HG03139 (cell line): ENCODE measurements at regions not wholly inside any gene's neighbourhood (a gene's known extent, or its start where the extent isn't known, plus 50 kb on each side); places are given as distances from the start of the nearest gene placed in this dataset.
"Not testable (repeated sequence)": the region's sequence is repeated elsewhere in the genome, so short reads cannot be mapped to it uniquely, and the experiment has no call there.

Experiments used
- ATAC-seq: cut with Tn5 transposase; IDR thresholded peaks from one replicate; pipeline ENCODE4 v1.9.1; 2021; ENCODE audit not compliant: unreplicated experiment

- no peak for ATAC-seq
Measured at GRCh38 chr12:74595696-74596095, 58.1 kb downstream of the ATXN7L3B start.

- no peak for ATAC-seq
Measured at GRCh38 chr12:74598819-74599218, 61.2 kb downstream of the ATXN7L3B start.

GRCh38 chr12:74599932-74600331 is 62.3 kb downstream of the ATXN7L3B start:
- ATAC-seq, result no peak

DNA sequence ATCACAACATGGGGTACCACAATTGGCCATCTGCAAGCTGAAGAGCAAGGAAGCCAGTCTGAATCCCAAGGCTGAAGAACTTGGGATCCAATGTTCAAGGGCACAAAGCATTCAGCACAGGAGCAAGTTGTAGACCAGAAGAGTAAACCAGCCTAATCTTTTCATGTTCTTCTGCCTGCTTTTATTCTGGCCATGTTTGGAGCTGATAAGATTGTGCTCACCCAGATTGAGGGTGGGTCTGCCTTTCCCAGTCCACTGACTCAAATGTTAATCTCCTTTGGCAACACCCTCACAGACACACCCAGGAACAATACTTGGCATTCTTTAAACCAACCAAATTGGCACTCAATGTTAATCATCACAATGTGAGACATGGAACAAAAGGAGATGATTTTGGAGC is 63.2 kb downstream of the ATXN7L3B start:
- not testable (repeated sequence) for ATAC-seq

GRCh38 chr12:74602881-74603672 is 65.4 kb downstream of the ATXN7L3B start:
- ATAC-seq, result no peak

- ATAC-seq, result no peak
Measured at GRCh38 chr12:74608231-74608775, 70.7 kb downstream of the ATXN7L3B start.

DNA sequence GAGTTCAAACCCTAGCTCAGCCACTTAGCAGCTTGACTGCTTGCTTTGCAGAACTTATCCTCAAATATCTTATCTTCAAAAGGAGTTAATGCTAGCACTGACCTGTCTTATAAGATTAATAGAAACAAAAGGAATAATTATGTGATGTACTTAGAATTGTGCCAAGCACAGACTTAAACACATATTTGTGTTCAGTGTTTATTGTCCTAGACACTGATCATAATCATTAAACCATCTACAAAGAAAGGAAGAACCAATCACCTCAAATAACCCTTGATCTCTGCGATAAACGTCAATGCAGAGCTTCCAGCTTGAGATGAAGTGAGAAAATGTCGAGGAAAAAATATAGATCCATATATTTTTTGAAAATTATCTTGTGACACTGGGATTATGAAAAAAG is 73.1 kb downstream of the ATXN7L3B start:
- ATAC-seq, result no peak

GRCh38 chr12:74614426-74614825 is 76.8 kb downstream of the ATXN7L3B start:
- no peak for ATAC-seq

- no peak for ATAC-seq
Measured at GRCh38 chr12:74619084-74619483, 81.4 kb downstream of the ATXN7L3B start.

DNA sequence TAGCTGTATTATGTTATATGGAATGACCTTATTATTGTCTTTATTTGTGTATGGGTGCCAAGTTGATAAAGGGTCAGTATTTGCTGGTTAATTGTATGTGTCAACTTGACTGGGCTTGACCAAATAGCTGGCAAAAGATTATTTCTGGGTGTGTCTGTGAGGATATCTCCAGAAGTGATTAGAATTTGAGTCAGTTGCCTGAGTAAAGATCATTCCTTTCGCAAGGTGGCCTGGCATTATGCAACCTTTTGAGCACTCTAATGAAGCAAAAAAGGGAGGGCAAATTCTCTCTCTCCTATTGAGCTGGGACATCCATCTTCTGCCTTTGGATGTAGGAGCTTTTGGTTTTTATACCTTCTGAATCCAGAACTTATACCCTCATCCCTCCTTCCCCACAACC is 82.2 kb downstream of the ATXN7L3B start:
- ATAC-seq, result no peak

DNA sequence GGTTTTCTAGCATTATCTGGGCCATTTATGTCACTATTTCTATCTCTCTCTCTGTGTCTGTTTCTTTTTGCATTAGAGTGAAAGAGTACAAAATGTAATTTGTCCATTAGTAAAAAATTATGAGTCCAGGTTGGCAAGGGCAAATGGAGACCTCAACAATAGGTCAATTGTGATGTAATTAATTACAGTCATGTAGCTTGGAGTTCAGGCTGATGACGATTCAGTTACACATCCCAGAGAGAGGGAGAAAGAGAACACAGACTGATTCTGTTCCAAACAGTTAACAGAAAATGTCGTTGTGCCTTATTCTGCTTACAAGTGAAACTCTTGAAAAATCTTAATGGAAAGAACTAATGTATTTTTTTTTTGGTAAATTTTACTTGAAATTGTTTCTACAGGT is 83.3 kb downstream of the ATXN7L3B start:
- no peak for ATAC-seq

GRCh38 chr12:74624201-74624600 is 86.6 kb downstream of the ATXN7L3B start:
- ATAC-seq, result no peak

DNA sequence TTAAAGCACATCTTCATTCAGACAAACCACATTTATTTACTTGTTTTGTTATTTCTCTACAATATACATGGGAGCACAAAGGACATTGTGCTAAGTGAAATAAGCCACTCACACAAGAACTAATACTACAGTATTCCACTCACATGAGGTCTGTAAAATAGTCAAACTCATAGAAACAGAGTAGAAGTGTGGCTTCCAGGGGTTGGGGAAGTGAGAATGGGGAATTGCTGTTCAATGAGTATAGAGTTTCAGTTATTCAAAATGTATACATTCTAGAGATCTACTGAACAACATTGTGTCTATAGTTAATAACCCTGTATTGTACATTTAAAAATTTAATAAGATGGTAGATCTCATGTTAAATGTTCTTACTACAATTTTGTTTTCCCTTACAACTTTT is 88.8 kb downstream of the ATXN7L3B start:
- ATAC-seq, result peak; percentile 78

DNA sequence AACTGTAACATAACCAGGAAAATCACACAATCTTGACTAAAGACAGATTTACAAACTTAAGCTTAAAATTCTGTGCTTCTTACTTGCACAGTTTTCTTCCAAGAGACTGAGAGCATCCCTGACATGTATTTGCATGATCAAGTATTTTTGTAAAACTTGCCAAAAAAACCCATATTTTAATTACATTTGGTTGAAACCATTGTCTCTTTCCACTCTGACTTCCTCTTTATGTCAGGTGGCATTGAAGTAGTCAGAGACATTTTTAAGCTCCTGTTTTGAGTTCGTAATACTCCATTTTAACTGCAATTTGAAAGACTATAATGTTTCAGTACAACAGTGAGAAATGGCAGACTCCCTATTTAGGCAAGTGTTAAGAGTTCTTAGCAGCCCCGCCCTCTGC is 103.6 kb downstream of the ATXN7L3B start:
- no peak for ATAC-seq

DNA sequence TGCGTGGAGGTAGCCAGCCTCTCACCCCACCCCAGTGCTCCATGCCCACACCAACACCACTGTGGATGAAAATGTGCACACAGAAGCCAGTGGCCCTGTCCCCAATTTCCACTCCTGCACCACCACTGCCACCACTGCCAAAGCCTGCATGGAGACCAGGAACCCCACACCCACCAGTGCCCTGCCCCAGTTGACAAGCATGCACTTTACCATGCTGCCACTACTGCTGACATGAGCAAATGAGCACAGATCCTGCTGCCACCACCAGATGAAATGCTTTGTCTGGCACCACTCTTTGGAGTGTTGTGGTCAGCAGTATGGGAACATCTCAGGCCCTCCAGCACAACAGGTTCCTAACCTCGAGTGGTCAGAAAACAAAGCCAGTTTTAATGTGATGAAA is 104.1 kb downstream of the ATXN7L3B start:
- no peak for ATAC-seq

DNA sequence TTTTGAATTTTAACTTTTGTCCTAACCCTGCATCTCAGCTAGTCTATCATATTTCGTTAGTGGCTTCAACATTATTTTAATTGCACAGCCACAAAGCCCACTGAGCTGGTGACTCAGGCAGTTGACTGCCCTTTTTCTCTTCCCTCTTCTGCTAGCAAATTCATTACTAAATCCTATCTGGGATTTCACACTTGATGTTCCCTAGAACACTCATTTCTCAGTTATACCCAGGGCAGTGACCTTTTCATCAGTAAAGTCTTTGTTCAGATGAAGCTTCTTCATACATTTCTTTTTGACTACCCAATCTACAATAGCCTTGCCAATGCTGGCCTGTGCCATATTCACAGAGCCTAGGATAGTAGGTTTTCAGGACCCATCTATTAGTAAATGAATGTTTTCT is 107.0 kb downstream of the ATXN7L3B start:
- ATAC-seq, result no peak

DNA sequence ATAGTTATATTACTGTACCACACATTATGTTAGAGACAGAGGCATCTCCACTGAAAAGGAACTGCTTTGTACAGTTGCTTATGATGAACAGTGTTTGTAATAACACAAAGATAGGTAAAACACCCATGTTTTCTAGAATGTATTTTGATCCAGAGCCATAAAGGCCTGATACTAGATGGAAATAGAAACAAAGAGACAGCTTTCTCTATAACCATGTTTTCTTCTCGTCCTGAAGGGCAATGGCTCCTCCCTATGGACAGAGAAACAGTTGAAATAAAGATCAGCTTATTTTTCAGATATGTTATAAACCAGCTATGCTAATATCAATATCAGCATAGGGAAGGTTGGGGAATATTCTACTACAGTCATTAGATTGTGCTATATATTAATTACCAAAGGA is 109.2 kb downstream of the ATXN7L3B start:
- ATAC-seq, result no peak

- no peak for ATAC-seq
Measured at GRCh38 chr12:74647256-74647655, 109.6 kb downstream of the ATXN7L3B start.

DNA sequence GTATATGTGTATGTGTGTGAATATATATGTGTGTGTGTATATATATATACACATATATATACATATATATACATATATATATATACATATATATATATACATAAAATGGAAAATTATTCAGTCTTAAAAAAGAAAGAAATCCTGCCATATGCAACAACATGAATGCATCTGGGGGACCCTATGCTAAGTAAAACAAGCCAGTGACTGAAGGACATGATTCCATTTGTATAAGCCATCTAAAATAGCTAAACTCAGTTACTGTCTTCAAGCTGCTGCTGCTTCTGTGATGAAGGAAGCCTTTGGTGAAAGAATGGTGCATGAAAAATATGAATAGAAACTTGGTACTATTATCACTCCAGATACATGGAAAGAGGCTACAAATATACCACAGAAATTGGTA is 118.6 kb downstream of the ATXN7L3B start:
- ATAC-seq, result no peak

DNA sequence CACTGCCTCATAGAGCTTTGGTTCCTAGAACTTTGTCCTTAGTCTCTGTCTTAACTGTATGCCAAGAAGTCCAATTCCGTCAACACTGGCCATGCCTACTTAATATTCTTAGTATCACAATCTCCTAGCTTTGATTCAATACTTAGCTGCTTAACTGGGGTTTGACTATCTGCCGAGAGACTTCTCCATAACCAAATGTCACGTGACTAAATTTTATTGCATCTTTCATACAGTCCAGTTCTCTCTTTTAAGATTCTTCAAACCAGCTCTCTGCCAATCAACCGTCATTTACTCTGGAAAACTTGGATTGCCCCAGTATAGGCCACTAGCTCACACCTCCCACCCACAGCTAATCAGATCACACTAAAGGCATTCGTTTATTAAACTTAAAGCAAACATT is 122.8 kb downstream of the ATXN7L3B start:
- ATAC-seq, result no peak

DNA sequence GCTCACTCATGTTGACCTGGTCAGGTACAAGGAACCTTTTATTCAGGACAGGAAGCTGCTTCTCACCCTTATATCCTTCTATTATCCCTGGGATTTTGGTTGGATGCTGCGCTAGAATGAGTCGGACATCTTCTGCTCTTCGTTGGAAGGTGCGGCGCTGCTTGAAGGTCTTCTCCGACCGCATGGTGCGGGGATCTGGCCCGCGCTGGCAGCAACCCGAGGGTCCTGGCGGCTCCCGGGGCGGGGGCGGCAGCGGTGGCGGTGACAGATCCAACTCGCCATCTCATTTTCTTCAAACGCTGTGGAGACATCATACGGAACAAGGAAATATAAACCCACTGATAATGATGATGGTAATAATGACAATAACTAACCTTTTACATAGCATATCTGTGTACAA is 126.3 kb downstream of the ATXN7L3B start:
- no peak for ATAC-seq

DNA sequence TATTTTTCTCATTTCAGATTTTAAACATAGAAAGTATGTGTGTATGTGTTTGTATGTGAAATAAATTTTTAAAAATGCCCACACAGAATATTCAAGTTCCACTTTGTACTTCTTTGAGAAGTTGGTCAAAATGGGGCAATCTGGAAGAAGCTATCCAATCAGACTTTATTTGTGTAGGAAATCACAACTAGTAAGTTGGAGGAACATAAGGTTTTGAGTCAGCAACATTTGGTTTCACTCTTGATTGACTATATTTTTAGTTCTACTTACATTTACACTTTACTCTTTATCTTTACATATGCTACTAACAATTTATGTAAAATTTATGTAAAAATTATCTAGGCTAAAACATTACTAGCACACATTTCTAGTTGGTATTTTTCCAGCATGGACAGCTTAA is 128.1 kb downstream of the ATXN7L3B start:
- no peak for ATAC-seq

DNA sequence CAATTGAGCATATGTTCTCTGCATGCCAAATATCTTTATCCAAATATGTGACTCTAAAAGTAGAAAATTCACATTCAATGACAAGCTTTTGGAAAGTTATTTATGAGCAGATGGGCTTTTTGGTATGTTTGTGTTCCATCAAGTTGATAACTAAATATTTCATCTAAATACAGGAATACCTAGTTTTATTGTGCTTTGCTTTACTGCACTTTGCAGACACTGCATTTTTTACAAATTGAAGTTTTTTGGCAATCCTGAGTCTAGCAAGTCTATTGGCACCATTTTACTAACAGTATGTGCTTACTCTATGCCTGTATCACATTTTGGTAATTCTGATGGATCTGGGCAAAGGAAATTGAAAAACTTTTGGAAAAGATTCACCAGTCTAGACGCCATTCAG is 133.8 kb downstream of the ATXN7L3B start:
- no peak for ATAC-seq
